GM19043 (cell line): ENCODE measurements at regions not wholly inside any gene's neighbourhood (a gene's known extent, or its start where the extent isn't known, plus 50 kb on each side); places are given as distances from the start of the nearest gene placed in this dataset.

Experiments used
- ATAC-seq: cut with Tn5 transposase; IDR thresholded peaks from one replicate; pipeline ENCODE4 v1.9.1; 2021; ENCODE audit warnings: low read depth; ENCODE audit not compliant: unreplicated experiment

DNA sequence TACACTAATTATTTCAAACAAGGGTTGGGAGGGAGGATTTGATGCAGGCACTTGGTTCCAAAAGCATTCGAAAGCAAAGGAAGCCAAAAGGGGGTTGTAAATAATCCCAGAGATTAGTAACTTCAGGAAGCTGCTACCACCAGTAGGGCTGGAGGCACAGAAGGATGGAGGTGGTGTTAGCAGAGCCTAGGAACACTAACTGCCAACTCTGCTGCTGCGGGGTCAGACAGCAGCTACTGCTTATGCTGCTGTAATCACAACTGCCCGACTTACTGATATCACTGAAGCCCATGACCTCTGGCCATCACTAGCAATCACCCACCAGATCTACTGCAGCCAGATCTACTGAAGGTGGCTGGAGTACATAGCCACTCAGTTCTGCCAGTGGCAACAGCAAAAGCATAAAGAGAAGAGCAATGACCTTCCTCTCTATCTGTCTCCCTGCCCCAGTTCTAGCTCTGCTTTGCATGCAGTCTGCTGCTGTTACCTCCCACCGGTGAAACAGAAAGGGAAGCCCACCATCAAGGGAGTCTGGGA, 408.5 kb downstream of the PLPP3 start:
- no peak for ATAC-seq

DNA sequence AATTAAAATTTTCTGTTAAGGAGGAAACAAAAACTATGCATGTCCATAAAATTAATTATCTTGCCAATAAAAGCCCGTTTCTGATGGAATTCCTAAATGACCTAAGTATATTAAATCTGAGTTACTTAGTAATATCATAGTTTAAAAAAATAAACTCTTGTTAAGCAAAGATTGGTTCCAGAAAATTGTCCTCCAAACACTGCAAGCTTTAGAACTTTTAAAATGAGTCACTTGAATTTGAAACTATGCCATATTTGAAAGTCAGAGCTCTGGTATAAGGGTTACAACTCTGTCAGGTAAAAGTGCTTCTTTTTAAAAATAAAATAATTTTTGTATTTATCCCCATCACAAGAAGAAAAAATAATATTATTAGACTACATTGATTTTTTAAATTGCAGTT, 409.5 kb downstream of the PLPP3 start:
- ATAC-seq = no peak

DNA sequence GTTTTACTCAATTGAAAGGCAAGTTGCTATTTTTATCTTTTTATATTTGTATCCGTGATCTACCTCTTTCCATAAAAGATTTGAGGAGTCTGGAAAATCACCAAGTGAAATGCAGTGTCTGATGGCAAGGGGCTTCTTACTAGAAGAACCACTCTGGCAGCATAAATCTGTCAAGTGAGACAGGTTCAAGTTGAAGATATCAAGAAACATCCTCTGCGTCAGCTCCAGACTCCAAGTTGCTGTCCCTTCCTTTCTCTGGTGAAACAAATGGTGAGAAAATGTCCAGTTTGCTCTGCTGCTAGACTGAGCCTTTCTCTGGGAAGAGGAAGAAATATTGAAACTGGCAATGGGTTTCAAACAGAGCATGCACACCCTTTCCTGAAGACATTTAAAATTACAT, 411.2 kb downstream of the PLPP3 start:
- ATAC-seq = no peak

DNA sequence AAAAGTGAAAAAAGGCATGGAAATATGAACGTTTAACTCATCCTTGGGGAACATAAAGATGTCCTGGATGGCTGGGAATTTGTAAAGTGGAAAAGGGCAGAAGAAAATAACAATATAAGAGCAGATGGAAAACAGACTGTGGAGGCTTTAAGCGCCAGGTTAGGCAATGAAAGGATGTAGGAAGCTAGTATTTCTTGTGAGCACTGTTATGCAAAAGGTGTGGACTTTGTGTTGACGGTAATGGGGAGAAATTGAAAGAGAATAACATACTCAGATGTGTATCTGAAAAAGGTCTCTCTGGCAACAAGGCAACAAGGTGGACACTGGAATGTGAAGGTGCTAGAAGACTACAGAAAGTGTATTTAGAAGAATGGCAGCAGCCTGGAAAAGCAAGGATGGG, 411.8 kb downstream of the PLPP3 start:
- ATAC-seq = no peak

DNA sequence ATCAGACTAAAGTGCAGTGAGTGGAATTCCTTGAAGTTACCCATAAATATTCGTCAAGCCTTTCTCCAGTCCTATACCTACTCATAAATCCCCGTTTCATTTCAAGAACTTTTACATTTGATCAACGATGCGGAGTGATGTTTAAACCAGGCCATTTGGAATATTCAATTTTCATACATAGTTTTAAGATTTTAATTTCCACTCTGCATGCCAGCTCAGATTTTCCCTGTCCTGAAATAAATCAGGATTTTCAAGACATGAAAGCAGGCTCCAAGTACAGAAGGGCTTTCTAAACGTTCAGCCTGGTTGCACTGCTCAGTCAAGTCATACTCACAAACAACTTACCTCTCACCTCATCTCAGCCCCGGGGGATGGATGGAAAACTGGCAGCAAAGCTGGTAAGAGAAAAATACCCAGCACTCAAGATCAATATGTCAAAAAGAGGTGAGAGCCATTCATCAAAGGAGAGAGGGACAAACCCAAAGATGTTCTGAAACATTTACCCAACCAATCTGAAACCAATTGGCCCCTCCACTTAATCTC, 418.5 kb downstream of the PLPP3 start:
- no peak for ATAC-seq

DNA sequence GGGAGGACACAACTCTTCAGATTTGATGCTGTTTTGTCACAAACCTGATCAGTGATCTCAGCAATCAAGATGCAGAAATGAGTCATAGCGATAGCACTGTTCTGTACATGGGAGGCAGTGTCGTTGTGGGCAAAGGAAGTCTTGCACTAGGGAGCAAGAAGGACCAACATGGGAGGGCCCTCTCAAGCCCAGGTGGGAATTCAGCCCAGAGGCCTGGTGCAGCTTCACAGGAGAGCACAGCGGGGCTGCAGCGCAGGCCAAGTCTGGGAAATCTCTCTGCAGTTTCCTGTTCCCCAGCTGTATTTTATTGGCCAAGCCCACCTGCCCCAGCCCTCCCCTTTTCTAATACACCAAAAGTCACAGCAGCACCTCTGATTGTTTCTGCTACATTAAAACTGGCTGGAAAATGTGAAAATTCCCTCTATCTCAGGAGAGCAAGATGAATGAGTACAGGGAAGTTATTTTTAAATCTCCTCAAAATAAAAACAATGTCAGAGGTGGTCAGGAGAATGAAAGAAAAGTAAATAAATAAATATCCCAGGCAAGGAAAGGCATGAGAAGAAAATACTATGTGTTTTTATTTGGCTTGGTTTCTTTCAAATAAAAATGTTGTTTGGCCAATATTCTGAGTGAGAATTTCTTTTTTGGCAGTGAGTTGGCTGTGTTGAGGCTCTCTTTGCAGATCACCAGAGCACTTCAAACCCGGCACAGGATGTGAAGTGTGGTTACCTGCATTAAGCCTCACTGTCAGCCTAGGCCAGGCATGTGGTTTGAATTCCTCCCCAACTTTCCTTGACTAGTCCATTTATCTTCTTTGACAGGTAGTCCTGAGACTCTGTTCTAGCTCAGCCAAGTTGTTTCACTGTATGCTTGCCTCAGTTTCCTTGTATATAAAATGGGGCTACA, 422.1 kb downstream of the PLPP3 start:
- no peak for ATAC-seq

DNA sequence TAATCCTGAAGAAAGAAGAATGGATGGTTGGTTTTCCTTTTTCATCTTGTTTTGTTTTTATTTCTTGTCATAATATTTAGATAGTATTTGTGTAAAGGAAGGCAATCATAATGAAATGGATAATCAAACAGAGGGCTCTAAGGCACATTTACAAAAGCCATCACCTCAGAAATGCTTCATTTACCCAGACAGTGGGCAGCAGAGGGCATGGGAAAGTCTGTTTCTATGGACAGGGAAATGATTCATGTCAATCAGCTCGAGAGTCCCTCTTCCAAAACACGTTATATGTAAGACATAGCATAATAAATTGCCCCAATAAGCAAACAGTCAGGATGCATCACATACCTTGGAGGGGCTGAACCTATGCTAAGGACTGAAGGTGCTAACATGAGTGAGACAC, 426.1 kb downstream of the PLPP3 start:
- no peak for ATAC-seq

DNA sequence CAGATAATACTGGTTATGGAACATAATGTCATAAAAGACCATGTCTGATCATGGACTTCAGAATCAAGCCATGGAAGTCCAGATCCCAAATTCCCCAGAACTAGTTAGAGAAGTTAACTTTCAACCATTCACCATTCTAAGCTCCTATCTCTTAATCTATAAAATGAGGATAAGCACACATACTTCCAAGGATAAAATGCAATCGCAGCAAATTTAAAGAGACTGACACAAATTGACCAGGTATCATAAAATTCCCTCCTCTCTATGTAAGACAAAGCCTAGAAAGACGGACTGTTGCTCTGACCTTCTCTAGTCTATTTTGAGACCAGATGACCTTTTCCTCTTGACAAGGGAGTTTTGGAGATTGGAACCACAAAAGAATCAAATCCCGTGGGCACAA, 426.7 kb downstream of the PLPP3 start:
- no peak for ATAC-seq

DNA sequence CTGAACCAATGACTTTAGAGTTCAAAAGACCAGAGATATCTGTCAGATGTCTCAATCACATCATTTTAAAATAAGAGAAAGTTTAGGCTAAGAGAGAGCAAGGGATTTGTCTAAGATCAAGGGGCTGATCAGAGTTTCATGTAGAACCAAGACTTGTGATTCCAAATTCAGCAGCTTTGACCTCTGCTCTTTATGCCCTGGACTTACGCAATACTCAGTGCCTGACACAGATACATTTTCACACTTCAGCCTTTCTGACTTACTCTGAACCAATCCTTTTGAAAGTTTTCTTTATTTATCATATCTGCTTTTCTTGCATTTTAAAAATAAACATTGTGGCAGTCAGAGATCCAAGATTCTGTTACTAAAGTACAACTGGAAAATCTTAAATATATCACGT, 428.0 kb downstream of the PLPP3 start:
- ATAC-seq = no peak

DNA sequence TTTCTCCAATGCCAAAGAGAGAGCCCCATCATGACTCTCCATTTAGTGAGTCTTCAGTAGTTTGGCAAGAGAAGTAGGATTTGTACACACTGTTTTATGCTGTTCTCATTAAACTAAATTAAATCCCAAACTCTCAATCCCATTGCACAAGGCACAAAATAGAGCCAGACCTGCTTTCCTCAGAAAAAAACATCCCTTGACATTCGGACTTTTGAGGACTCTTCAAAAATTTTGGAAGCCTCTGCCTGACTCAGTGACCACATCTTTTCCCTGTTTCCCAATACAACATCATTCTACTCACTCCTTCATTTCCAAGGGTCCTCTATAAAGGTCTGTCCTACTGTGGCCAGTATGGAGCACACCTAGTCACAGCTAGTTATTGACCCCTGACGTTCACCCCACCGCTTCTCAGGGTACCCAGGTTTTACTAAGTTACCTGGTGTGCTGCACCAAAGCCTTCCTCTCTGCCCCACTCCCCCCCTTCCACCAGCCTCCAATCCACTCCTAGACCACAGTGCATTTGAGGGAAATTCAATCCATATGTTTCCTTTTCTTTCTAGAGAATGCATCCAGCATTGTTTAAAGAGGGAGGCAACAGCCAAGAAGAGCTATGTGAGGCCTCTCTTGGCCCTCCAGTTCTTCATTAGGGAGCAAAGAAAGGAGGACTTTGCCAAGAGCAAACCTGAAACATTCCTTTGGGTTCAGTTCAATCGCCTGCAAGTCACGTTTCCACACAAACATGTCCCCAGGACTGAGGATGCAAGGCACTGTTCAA, 428.7 kb downstream of the PLPP3 start:
- ATAC-seq = no peak

DNA sequence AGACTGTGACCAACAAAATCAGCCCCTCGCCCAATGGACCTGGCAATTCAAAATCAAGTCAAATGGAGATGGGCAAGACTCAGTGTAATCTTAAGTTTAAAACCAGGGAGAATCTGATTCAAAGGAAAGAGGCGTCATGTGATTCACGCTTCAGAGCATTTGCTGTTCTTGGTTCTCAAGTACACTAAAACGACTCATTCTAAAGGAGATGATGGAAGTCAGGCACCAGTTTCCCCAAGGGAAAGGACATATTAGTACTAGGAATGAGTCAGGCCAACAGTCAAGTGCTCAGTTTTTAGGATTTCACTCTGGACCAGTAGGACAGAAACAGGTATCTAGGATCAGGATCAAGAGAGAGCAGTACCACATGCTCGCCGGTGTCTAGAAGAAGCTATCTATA, 429.6 kb downstream of the PLPP3 start:
- no peak for ATAC-seq

DNA sequence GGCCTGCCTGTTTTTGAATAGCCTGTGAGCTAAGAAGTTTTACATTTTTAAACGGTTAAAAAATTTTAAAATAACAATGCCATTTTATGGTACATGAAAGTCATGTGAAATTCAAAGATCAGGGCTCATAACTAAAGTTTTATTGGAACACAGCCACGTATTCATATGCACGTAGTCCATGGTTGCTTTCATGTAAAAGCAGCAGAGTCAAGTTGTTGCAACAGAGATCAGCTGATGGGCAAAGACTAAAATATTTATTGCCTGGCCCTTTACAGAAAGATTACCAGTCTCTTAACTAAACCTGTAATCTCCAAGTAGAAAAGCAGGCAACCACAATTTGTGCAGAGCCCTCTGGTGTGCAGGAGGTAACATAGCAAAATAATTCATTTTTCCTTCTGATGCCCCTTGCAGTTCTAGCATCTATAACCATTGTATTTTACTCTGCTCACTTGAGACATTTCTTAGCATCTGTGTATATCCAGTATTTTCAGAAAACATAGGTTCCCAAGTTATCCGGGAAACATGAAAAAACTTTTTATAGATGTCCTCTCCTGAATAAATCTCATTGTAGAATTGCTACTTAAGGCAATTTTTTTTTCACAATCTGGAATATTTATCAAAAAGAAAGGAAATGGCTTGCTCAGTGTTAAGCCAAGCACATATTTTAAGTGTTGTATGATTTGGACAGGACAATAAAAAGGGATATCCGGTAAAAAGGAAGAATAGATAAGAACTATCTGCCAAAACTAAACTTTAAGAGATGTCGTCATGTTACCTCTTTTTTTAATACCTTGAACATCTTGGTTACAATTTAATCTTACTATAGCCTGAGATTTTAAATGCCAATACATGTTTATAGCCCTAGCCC, 430.8 kb downstream of the PLPP3 start:
- ATAC-seq = no peak

DNA sequence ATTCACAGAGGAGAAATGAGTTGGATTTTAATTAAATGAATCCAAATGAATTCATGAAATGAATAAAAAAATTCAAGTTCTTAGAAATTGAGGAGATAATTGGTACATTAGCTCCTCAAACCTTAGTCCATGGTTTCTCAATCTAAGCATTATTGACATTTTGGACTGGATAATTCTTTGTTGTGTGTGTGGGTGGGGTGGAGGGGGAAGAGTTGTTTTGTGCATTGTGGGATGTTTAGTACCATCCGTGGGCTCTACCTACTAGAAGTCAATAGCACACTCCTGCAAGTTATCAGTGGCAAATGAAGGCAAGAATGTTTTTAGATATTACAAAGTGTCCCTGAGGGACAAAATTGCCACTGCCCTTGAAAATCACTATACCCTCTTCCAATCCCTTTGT, 431.9 kb downstream of the PLPP3 start:
- ATAC-seq = no peak

DNA sequence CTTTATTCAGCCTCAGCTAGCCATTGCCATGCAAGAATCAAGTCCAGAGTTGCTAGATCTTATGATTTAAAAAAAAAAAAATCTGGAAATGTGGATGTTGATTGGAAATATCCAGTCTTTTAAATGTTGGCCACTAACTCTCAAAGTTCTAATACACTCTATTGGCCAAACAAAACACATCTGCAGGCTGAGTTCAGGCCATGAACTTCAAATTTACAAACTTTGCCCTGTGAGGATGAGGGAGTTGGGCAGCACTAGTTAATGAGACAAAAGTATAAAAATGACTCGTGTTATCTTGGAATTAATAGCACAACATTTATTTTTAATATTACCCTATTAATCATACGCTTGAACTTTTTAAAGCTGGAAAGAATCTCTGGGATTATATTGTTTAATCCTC, 432.3 kb downstream of the PLPP3 start:
- ATAC-seq = no peak

DNA sequence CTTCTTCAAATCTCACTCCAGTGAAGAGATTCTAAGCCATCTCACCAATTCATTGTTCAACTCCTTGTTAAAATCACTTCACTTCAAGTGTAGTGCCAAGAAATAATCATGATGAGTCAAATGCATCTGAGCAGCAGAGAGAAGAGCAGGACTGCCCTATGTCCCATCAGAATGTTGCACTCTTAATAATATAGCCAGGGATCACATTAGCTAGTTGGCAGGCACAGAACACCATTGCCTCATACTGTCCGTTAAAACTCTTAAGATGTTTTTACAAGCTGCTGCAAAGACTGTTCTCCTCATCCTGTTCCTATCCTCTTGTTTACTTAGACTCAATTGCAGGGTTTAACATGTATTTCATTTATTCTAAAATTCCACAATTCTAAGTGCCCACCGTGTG, 432.9 kb downstream of the PLPP3 start:
- no peak for ATAC-seq

DNA sequence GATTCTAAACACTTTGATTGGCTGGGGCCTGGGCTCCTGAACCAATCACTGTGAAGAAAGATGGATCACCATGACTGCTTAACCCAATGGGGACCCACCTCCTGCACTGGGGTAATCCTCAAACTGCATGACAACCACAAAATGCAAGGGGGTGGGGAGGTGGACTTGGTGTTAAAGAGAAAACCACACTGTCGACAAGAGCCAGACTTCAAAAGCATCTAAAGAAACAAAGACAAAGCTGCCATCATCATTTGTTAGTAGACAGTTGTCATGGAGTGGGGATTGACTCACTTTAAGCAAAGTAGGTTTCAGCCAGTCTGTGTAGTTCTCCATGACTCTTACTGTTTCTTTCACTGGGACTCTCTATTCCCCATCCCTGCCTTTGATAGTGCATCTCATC, 433.8 kb downstream of the PLPP3 start:
- no peak for ATAC-seq

DNA sequence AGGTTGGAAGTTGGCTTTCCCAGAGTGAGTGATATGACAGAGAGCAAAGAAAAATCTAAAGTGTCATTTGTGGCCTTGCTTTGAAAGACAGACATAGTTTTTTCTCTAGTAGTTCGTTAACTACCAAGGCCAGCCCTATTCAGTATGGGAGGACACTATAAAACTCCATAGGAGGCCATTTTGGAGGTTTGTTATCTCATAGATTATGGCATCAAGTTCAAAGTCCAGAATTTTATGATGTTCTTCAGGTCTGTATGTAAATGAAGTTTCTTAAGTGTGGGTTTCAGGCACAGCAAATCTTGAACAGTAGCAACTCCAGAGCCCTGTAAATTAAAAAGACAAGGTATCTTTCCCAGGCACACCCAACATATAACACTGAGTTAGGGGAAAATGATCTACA, 437.1 kb downstream of the PLPP3 start:
- no peak for ATAC-seq

DNA sequence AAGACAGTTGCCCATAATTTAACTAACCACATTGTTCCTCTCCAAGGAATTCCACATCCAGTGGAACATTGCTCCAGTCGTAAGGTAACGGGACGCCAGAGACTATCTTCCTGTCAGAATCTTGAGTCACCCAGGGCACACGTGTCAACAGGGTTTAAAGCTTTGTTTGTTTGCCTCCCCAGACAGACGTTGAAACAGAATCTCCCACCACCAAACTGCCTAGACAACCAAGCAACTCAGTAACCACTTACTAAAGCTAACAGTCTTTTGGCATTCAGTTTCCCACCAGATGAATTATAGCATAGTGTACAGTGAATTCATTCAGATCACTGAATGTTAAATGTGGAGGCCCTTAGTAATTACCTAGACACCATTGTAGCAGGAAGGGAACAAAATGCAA, 439.5 kb downstream of the PLPP3 start:
- no peak for ATAC-seq

DNA sequence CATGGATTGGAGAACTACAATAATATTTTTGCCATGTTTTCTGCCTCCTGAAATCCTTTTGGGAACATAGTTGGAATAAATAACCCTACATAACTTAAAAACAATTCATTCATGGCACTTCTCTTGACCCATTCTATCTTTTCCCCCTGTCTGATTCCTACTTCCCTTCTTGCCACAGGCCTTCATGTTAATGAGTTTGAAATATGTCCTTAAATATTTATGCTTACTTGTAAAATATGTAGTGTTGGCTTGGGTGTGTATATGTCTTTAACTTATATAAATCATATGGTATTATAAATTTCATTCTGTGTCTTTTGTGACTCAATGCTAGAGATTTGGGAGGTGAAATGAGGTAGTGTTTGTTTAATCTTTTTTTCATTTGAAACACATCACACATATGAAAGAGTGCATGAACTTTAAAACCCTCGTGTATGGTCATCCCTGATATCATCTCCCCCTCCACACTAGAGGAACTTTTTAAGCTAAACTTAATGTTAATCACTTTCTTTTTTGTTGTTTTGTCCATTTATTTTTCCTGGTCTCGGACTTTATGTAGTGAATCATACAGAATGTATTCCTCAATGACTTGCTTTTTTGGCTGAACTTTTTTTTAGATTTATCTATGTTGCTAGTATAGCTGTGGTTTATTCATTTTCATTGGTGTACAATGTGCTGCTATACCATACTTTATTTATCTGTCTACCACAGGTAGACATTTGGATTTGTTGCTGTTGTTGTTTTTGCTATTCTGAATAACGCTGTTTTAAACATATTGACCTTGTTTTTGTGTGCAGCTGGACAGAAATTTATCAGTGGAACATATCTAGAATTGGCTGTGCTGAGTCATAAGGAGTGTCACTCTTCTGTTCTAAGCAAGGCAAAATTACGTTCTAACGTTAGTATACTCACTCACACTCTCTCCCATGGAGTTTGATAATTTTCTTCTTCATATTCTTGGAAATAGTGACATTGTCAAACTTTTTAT, 441.6 kb downstream of the PLPP3 start:
- ATAC-seq = no peak
